ENCODE measurements at regions not wholly inside any gene's neighbourhood (a gene's known extent, or its start where the extent isn't known, plus 50 kb on each side); places are given as distances from the start of the nearest gene placed in this dataset.

GRCh38 chr6:169906004-169906687 lies 154.7 kb downstream of the ERMARD start:
- no peak for DNase-seq (ENCODE audit: low read depth)

- DNase-seq (ENCODE audit: low read depth) = peak; percentile 9
Measured at GRCh38 chr6:169905041-169905807, 153.8 kb downstream of the ERMARD start.

- no peak for DNase-seq (ENCODE audit: low read depth)
Measured at GRCh38 chr6:169904051-169904922, 152.9 kb downstream of the ERMARD start.

- DNase-seq (ENCODE audit: low read depth) = no peak
Measured at GRCh38 chr6:169903122-169903521, 151.7 kb downstream of the ERMARD start.

GRCh38 chr6:169902604-169903003 lies 151.2 kb downstream of the ERMARD start:
- DNase-seq (ENCODE audit: low read depth) = no peak

- DNase-seq (ENCODE audit: low read depth) = no peak
Measured at GRCh38 chr6:169902070-169902469, 150.6 kb downstream of the ERMARD start.

GRCh38 chr6:169899481-169900145 lies 148.2 kb downstream of the ERMARD start:
- DNase-seq (ENCODE audit: low read depth) = no peak

GRCh38 chr6:169898788-169899480 lies 147.5 kb downstream of the ERMARD start:
- no peak for DNase-seq (ENCODE audit: low read depth)

- DNase-seq (ENCODE audit: low read depth) = no peak
Measured at GRCh38 chr6:169897601-169898358, 146.4 kb downstream of the ERMARD start.

- no peak for DNase-seq (ENCODE audit: low read depth)
Measured at GRCh38 chr6:169896826-169897456, 145.5 kb downstream of the ERMARD start.

GRCh38 chr6:169895926-169896761 lies 144.7 kb downstream of the ERMARD start:
- no peak for DNase-seq (ENCODE audit: low read depth)

GRCh38 chr6:169895000-169895759 lies 143.8 kb downstream of the ERMARD start:
- no peak for DNase-seq (ENCODE audit: low read depth)

GRCh38 chr6:169894377-169894960 lies 143.0 kb downstream of the ERMARD start:
- no peak for DNase-seq (ENCODE audit: low read depth)

- no peak for DNase-seq (ENCODE audit: low read depth)
Measured at GRCh38 chr6:169893624-169894023, 142.2 kb downstream of the ERMARD start.

GRCh38 chr6:169891846-169892245 lies 140.4 kb downstream of the ERMARD start:
- DNase-seq (ENCODE audit: low read depth) = no peak

- DNase-seq (ENCODE audit: low read depth) = no peak
Measured at GRCh38 chr6:169891421-169891820, 140.0 kb downstream of the ERMARD start.

- no peak for DNase-seq (ENCODE audit: low read depth)
Measured at GRCh38 chr6:169890901-169891300, 139.5 kb downstream of the ERMARD start.

GRCh38 chr6:169890049-169890448 lies 138.6 kb downstream of the ERMARD start:
- no peak for DNase-seq (ENCODE audit: low read depth)

All from GM04503 (cell line).